Liver (tissue), 3 donors: ENCODE measurements at regions not wholly inside any gene's neighbourhood (a gene's known extent, or its start where the extent isn't known, plus 50 kb on each side); places are given as distances from the start of the nearest gene placed in this dataset.

Source experiments
- EGR1 ChIP-seq, 2 donors: IDR thresholded peaks; 2 replicates each; pipeline ENCODE4 v1.6.1; 2016 to 2018; ENCODE audit warnings: antibody characterized with exemption in 2 of 2, low read depth in 2 of 2
- RAD21 ChIP-seq, 2 donors: IDR thresholded peaks; 2 replicates each; pipeline ENCODE4 v1.6.1; 2016; ENCODE audit warnings: antibody characterized with exemption in 2 of 2, mild to moderate bottlenecking in 2 of 2
- SP1 ChIP-seq: IDR thresholded peaks from 2 replicates; pipeline ENCODE4 v1.6.1; 2018; ENCODE audit warnings: antibody characterized with exemption, mild to moderate bottlenecking
- TAF1 ChIP-seq: conservative IDR thresholded peaks from 2 replicates; pipeline ENCODE4 v1.6.1; 2016; ENCODE audit warnings: antibody characterized with exemption, mild to moderate bottlenecking
- TF ChIP-seq, protein P1 (sequence below): fragments of 150-350 bp; IDR thresholded peaks from 2 replicates; pipeline ENCODE4 v1.5.1; 2017; ENCODE audit warnings: improper control_type of control experiment, low read depth, low read length; ENCODE audit not compliant: missing input control
- TF ChIP-seq, protein P2 (sequence below): IDR thresholded peaks from 2 replicates; pipeline ENCODE4 v1.6.1; 2016; ENCODE audit warnings: antibody characterized with exemption, mild to moderate bottlenecking
- TF ChIP-seq, protein P3 (sequence below): IDR thresholded peaks from 2 replicates; pipeline ENCODE4 v1.6.1; 2016; ENCODE audit warnings: antibody characterized with exemption
- TF ChIP-seq, protein P4 (sequence below): IDR thresholded peaks from 2 replicates; pipeline ENCODE4 v1.6.1; 2016; ENCODE audit warnings: antibody characterized with exemption
- TF ChIP-seq, protein P5 (sequence below): IDR thresholded peaks from 2 replicates; pipeline ENCODE4 v1.6.1; 2016; ENCODE audit warnings: antibody characterized with exemption
- donor health status: healthy.
- donor health status: healthy.

- TF ChIP-seq EGR1 (IDR thresholded peaks at IDR 0.05; ENCODE audit: low read depth in 2 of 2) (no peak), SP1 (no peak), TAF1 (no peak), RAD21 (IDR thresholded peaks at IDR 0.05) (no peak)
- TF ChIP-seq, protein P1, sequence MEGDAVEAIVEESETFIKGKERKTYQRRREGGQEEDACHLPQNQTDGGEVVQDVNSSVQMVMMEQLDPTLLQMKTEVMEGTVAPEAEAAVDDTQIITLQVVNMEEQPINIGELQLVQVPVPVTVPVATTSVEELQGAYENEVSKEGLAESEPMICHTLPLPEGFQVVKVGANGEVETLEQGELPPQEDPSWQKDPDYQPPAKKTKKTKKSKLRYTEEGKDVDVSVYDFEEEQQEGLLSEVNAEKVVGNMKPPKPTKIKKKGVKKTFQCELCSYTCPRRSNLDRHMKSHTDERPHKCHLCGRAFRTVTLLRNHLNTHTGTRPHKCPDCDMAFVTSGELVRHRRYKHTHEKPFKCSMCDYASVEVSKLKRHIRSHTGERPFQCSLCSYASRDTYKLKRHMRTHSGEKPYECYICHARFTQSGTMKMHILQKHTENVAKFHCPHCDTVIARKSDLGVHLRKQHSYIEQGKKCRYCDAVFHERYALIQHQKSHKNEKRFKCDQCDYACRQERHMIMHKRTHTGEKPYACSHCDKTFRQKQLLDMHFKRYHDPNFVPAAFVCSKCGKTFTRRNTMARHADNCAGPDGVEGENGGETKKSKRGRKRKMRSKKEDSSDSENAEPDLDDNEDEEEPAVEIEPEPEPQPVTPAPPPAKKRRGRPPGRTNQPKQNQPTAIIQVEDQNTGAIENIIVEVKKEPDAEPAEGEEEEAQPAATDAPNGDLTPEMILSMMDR = no peak
- TF ChIP-seq, protein P2, sequence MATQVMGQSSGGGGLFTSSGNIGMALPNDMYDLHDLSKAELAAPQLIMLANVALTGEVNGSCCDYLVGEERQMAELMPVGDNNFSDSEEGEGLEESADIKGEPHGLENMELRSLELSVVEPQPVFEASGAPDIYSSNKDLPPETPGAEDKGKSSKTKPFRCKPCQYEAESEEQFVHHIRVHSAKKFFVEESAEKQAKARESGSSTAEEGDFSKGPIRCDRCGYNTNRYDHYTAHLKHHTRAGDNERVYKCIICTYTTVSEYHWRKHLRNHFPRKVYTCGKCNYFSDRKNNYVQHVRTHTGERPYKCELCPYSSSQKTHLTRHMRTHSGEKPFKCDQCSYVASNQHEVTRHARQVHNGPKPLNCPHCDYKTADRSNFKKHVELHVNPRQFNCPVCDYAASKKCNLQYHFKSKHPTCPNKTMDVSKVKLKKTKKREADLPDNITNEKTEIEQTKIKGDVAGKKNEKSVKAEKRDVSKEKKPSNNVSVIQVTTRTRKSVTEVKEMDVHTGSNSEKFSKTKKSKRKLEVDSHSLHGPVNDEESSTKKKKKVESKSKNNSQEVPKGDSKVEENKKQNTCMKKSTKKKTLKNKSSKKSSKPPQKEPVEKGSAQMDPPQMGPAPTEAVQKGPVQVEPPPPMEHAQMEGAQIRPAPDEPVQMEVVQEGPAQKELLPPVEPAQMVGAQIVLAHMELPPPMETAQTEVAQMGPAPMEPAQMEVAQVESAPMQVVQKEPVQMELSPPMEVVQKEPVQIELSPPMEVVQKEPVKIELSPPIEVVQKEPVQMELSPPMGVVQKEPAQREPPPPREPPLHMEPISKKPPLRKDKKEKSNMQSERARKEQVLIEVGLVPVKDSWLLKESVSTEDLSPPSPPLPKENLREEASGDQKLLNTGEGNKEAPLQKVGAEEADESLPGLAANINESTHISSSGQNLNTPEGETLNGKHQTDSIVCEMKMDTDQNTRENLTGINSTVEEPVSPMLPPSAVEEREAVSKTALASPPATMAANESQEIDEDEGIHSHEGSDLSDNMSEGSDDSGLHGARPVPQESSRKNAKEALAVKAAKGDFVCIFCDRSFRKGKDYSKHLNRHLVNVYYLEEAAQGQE = no peak
- TF ChIP-seq, protein P3, sequence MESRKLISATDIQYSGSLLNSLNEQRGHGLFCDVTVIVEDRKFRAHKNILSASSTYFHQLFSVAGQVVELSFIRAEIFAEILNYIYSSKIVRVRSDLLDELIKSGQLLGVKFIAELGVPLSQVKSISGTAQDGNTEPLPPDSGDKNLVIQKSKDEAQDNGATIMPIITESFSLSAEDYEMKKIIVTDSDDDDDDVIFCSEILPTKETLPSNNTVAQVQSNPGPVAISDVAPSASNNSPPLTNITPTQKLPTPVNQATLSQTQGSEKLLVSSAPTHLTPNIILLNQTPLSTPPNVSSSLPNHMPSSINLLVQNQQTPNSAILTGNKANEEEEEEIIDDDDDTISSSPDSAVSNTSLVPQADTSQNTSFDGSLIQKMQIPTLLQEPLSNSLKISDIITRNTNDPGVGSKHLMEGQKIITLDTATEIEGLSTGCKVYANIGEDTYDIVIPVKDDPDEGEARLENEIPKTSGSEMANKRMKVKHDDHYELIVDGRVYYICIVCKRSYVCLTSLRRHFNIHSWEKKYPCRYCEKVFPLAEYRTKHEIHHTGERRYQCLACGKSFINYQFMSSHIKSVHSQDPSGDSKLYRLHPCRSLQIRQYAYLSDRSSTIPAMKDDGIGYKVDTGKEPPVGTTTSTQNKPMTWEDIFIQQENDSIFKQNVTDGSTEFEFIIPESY = no peak
- TF ChIP-seq, protein P4, sequence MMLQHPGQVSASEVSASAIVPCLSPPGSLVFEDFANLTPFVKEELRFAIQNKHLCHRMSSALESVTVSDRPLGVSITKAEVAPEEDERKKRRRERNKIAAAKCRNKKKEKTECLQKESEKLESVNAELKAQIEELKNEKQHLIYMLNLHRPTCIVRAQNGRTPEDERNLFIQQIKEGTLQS = no peak
- TF ChIP-seq, protein P5, sequence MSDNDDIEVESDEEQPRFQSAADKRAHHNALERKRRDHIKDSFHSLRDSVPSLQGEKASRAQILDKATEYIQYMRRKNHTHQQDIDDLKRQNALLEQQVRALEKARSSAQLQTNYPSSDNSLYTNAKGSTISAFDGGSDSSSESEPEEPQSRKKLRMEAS = no peak
Measured at GRCh38 chr1:234672349-234673135, 62.6 kb upstream of the IRF2BP2 start.
